ENCODE measurements at regions not wholly inside any gene's neighbourhood (a gene's known extent, or its start where the extent isn't known, plus 50 kb on each side); places are given as distances from the start of the nearest gene placed in this dataset.

DNA sequence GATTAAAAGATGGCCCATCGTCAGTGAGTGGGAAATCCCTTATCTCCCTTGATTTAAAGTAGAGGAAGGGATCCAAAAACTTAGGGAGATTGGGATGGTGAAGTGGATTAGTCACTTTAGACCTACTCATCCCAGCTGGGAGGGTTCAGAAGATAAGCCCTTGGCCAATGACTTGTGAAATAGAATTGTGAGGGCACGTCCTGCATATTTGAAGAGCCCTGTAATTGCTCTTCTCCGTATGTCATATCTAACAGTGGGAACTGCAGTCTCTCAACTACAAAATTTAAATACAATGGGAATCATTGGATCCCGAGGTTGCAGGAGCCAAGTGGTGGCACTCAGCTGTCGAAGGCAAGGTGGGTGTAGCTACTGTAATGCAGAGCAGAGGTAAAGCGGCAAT is 65.4 kb upstream of the C9orf72 start (continued):
- TF ChIP-seq SP3 (tag by site-specific recombination; IDR thresholded peaks at IDR 0.05), result no peak
- no peak for TF ChIP-seq ZBTB7A (tag by site-specific recombination; IDR thresholded peaks at IDR 0.05; ENCODE audit: low read depth)
- TF ChIP-seq ZNF19 (tag by site-specific recombination; IDR thresholded peaks at IDR 0.05; ENCODE audit: low read depth), result no peak
- no peak for TF ChIP-seq ZNF24 (tag by site-specific recombination; IDR thresholded peaks at IDR 0.05)
- no peak for TF ChIP-seq ZNF112 (tag by site-specific recombination; IDR thresholded peaks at IDR 0.05)
- TF ChIP-seq ZNF548 (tag by site-specific recombination; IDR thresholded peaks at IDR 0.05), result no peak

DNA sequence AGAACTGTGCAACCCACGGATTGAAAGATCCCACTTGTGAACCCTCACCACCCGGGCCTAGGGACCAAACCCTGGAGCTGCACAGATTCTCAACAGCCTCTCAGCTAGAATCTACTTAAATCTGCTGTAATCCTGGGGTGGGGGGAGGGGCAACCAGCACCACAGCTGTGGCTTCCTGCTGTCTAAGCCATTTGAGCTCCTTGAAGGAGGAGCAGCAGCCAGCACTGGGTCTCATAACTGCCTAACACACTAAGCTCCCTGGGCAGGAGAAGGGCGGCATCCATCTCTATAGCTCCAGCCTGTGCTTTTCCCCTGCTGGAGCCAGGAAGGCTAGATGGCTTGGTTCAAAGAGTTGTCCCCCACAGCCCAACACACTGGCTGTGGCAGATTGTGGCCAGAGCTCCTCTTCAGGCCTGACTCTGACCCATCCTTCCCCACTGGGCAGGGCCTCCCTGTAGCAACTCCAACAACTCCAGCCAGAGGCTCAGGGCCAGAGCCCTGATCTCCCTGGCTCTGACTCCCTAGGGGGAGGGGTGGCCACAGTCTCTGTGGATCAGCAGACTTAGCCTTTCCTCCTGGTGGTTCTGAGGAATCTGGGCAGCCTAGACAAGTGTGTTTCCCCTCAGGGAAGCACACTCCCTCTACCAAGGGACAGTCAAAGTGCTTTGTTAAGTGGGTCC is 72.0 kb upstream of the C9orf72 start:
- Histone ChIP-seq H3K4me1 (ENCODE audit: control insufficient read depth, insufficient read depth, low read length) (no peaks in the 10 kb centered on the region), H3K27ac (ENCODE audit: extremely low read depth, low read depth, low read length) (no peak overlapping the region), H3K9me3 (ENCODE audit: control insufficient read depth, insufficient read depth, low read depth, low read length) (no peaks in the 10 kb centered on the region), H3K36me3 (ENCODE audit: control insufficient read depth in 2 of 2, insufficient read depth in 1 of 2, low read length in 2 of 2) (no peaks in the 10 kb centered on the region), H3K4me3 (ENCODE audit: low read depth, low read length) (no peak overlapping the region)
- POLR2A ChIA-PET, result no interaction called here
- CTCF ChIA-PET, result no interaction called here
- TF ChIP-seq ZNF610 (tag by site-specific recombination; IDR thresholded peaks at IDR 0.05; ENCODE audit: borderline replicate concordance), result no peak
- TF ChIP-seq ZNF354C (tag by site-specific recombination; IDR thresholded peaks at IDR 0.05; ENCODE audit: borderline replicate concordance, low read depth), result no peak
- TF ChIP-seq ZNF521 (tag by site-specific recombination; IDR thresholded peaks at IDR 0.05), result no peak
- no peak for TF ChIP-seq MEIS1 (CRISPR knock-in tag; IDR thresholded peaks at IDR 0.05; ENCODE audit: borderline replicate concordance)
- TF ChIP-seq ZNF792 (tag by site-specific recombination; IDR thresholded peaks at IDR 0.05), result no peak
- no peak for TF ChIP-seq ZNF138 (tag by site-specific recombination; IDR thresholded peaks at IDR 0.05; ENCODE audit: borderline replicate concordance)
- no peak for TF ChIP-seq ZNF837 (tag by site-specific recombination; IDR thresholded peaks at IDR 0.05)
- no peak for TF ChIP-seq ZNF555 (tag by site-specific recombination; conservative IDR thresholded peaks at IDR 0.05)
- TF ChIP-seq, protein P1, sequence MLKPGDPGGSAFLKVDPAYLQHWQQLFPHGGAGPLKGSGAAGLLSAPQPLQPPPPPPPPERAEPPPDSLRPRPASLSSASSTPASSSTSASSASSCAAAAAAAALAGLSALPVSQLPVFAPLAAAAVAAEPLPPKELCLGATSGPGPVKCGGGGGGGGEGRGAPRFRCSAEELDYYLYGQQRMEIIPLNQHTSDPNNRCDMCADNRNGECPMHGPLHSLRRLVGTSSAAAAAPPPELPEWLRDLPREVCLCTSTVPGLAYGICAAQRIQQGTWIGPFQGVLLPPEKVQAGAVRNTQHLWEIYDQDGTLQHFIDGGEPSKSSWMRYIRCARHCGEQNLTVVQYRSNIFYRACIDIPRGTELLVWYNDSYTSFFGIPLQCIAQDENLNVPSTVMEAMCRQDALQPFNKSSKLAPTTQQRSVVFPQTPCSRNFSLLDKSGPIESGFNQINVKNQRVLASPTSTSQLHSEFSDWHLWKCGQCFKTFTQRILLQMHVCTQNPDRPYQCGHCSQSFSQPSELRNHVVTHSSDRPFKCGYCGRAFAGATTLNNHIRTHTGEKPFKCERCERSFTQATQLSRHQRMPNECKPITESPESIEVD (tag by site-specific recombination; IDR thresholded peaks at IDR 0.05), result no peak
- TF ChIP-seq SP2 (tag by site-specific recombination; IDR thresholded peaks at IDR 0.05), result no peak
- TF ChIP-seq ZNF175 (tag by site-specific recombination; IDR thresholded peaks at IDR 0.05), result no peak
- no peak for TF ChIP-seq OVOL3 (tag by site-specific recombination; IDR thresholded peaks at IDR 0.05)
- no peak for TF ChIP-seq FEZF1 (tag by site-specific recombination; IDR thresholded peaks at IDR 0.05)
- no peak for TF ChIP-seq ZNF311 (tag by site-specific recombination; IDR thresholded peaks at IDR 0.05; ENCODE audit: borderline replicate concordance)
- TF ChIP-seq ZNF624 (tag by site-specific recombination; IDR thresholded peaks at IDR 0.05), result no peak
- TF ChIP-seq, protein P2, sequence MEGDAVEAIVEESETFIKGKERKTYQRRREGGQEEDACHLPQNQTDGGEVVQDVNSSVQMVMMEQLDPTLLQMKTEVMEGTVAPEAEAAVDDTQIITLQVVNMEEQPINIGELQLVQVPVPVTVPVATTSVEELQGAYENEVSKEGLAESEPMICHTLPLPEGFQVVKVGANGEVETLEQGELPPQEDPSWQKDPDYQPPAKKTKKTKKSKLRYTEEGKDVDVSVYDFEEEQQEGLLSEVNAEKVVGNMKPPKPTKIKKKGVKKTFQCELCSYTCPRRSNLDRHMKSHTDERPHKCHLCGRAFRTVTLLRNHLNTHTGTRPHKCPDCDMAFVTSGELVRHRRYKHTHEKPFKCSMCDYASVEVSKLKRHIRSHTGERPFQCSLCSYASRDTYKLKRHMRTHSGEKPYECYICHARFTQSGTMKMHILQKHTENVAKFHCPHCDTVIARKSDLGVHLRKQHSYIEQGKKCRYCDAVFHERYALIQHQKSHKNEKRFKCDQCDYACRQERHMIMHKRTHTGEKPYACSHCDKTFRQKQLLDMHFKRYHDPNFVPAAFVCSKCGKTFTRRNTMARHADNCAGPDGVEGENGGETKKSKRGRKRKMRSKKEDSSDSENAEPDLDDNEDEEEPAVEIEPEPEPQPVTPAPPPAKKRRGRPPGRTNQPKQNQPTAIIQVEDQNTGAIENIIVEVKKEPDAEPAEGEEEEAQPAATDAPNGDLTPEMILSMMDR (tag by site-specific recombination; IDR thresholded peaks at IDR 0.05), result no peak
- TF ChIP-seq IKZF3 (tag by site-specific recombination; IDR thresholded peaks at IDR 0.05), result no peak
- TF ChIP-seq ZNF140 (tag by site-specific recombination; IDR thresholded peaks at IDR 0.05), result no peak
- TF ChIP-seq SETDB1 (IDR thresholded peaks at IDR 0.05; ENCODE audit: insufficient read length, low read length), result no peak

Measured in HEK293 (cell line).